GM23248 (cell line): ENCODE measurements at regions not wholly inside any gene's neighbourhood (a gene's known extent, or its start where the extent isn't known, plus 50 kb on each side); places are given as distances from the start of the nearest gene placed in this dataset.

Experiments
- DNase-seq: peaks from one replicate; pipeline ENCODE4 v3.0.0-alpha.2; 2015
- H2AFZ ChIP-seq: fragments of 200-600 bp; sonication (generic); 2 replicates; pipeline ENCODE4 v1.6.1; 2016; ENCODE audit warnings: antibody characterized with exemption
- H3F3A ChIP-seq: fragments of 200-600 bp; sonication (generic); 2 replicates; pipeline ENCODE4 v1.6.1; 2016; ENCODE audit warnings: mild to moderate bottlenecking, antibody characterized with exemption, mixed run types; ENCODE audit not compliant: insufficient read depth
- H3K27ac ChIP-seq: fragments of 200-600 bp; sonication (generic); 2 replicates; pipeline ENCODE4 v1.5.1; 2016; ENCODE audit warnings: mild to moderate bottlenecking
- H3K27me3 ChIP-seq: fragments of 200-600 bp; sonication (generic); replicated peaks from 2 replicates; pipeline ENCODE4 v1.6.1; 2016; ENCODE audit warnings: mild to moderate bottlenecking; ENCODE audit not compliant: insufficient read depth
- H3K36me3 ChIP-seq: fragments of 200-600 bp; sonication (generic); 2 replicates; pipeline ENCODE4 v1.6.1; 2016; ENCODE audit warnings: low read depth, mild to moderate bottlenecking
- H3K4me1 ChIP-seq: fragments of 200-600 bp; sonication (generic); 2 replicates; pipeline ENCODE4 v1.6.1; 2016; ENCODE audit warnings: mild to moderate bottlenecking; ENCODE audit not compliant: insufficient read depth
- H3K4me2 ChIP-seq: fragments of 200-600 bp; sonication (generic); one replicate; pipeline ENCODE4 v1.6.1; 2016; ENCODE audit warnings: mild to moderate bottlenecking; ENCODE audit not compliant: unreplicated experiment
- H3K4me3 ChIP-seq: fragments of 200-600 bp; sonication (generic); 2 replicates; pipeline ENCODE4 v1.5.1; 2016; ENCODE audit warnings: mild to moderate bottlenecking
- H3K79me2 ChIP-seq: fragments of 200-600 bp; sonication (generic); 2 replicates; pipeline ENCODE4 v1.6.1; 2016; ENCODE audit warnings: mild to moderate bottlenecking; ENCODE audit not compliant: insufficient read depth
- H3K9ac ChIP-seq: fragments of 200-600 bp; sonication (generic); 2 replicates; pipeline ENCODE4 v1.6.1; 2016; ENCODE audit warnings: mild to moderate bottlenecking
- H3K9me2 ChIP-seq: fragments of 200-600 bp; sonication (generic); 2 replicates; pipeline ENCODE4 v1.6.1; 2016; ENCODE audit warnings: mixed run types, mild to moderate bottlenecking, moderate library complexity; ENCODE audit not compliant: insufficient read depth
- H3K9me3 ChIP-seq: fragments of 200-600 bp; sonication (generic); one replicate; pipeline ENCODE4 v1.6.1; 2017; ENCODE audit warnings: low read depth
- H4K20me1 ChIP-seq: fragments of 200-600 bp; sonication (generic); 2 replicates; pipeline ENCODE4 v1.6.0; 2016; ENCODE audit not compliant: insufficient read depth
- EZH2 ChIP-seq: fragments of 200-600 bp; sonication (generic); IDR thresholded peaks from 2 replicates; pipeline ENCODE4 v1.6.1; 2018; ENCODE audit warnings: antibody characterized with exemption, mild to moderate bottlenecking; ENCODE audit not compliant: insufficient read depth, poor library complexity, severe bottlenecking
- EZH2phosphoT487 ChIP-seq: fragments of 200-600 bp; sonication (generic); IDR thresholded peaks from 2 replicates; pipeline ENCODE4 v1.6.1; 2018; ENCODE audit warnings: antibody characterized with exemption, moderate library complexity, mild to moderate bottlenecking, low read depth; ENCODE audit not compliant: insufficient read depth
- WGBS, 2 experiments: methylation state at CpG; one replicate each; pipeline ENCODE4 v1.1.6; 2015 to 2017; ENCODE audit warnings: low lambda C conversion rate in 2 of 2, low coverage in 1 of 2; ENCODE audit errors: missing lambda C conversion rate in 2 of 2; 5-methylcytosine and 5-hydroxymethylcytosine counted together
- in situ Hi-C: fragments of 300-500 bp; cut with MboI; formaldehyde crosslinking; loops from 2 replicates; pipeline ENCODE4 v1.15.0; 2020

- H3K4me2 ChIP-seq, result no peak overlapping the region
- H3K4me3 ChIP-seq, result no peak overlapping the region
- H3K36me3 ChIP-seq, result no peaks in the 10 kb centered on the region
- 86 to 91% methylated on average over 5 of the region's 5 CpGs for WGBS, 2 experiments
- no peak for DNase-seq
- no peak overlapping the region for H3K27ac ChIP-seq
- H3K79me2 ChIP-seq, result no peaks in the 10 kb centered on the region
- no peaks in the 10 kb centered on the region for H4K20me1 ChIP-seq
- in situ Hi-C loops, result no loop called here
- H2AFZ ChIP-seq, result no peak overlapping the region
- peaks cover 18% of the 10 kb centered on the region for H3K4me1 ChIP-seq
- no peak overlapping the region for H3K9ac ChIP-seq
- H3F3A ChIP-seq, result no peaks in the 10 kb centered on the region
- no peaks in the 10 kb centered on the region for H3K9me3 ChIP-seq
- H3K9me2 ChIP-seq, result no peaks in the 10 kb centered on the region
- no peaks in the 10 kb centered on the region for H3K27me3 ChIP-seq
- TF ChIP-seq EZH2 (no peak), EZH2phosphoT487 (no peak)
These were observed 85.4 kb upstream of the RAPGEF2 start for GRCh38 chr4:159017323-159018026.

- no peak overlapping the region for H3K27ac ChIP-seq
- no peak for DNase-seq
- H3K9me2 ChIP-seq, result no peaks in the 10 kb centered on the region
- TF ChIP-seq EZH2phosphoT487 (no peak), EZH2 (no peak)
- H3K9ac ChIP-seq, result no peak overlapping the region
- no peak overlapping the region for H2AFZ ChIP-seq
- WGBS, 2 experiments, result 64 to 68% methylated on average over 4 of the region's 4 CpGs
- no peaks in the 10 kb centered on the region for H3K79me2 ChIP-seq
- no peak overlapping the region for H3K4me2 ChIP-seq
- H4K20me1 ChIP-seq, result no peaks in the 10 kb centered on the region
- H3K36me3 ChIP-seq, result no peaks in the 10 kb centered on the region
- in situ Hi-C loops, result no loop called here
- H3K4me1 ChIP-seq, result peaks cover 14% of the 10 kb centered on the region; the same call in 1 of the 2 replicates
- no peaks in the 10 kb centered on the region for H3K27me3 ChIP-seq
- no peaks in the 10 kb centered on the region for H3F3A ChIP-seq
- no peaks in the 10 kb centered on the region for H3K9me3 ChIP-seq
- no peak overlapping the region for H3K4me3 ChIP-seq
These were observed 84.7 kb upstream of the RAPGEF2 start for GRCh38 chr4:159018062-159018629.

GRCh38 chr4:159019356-159019755, 83.5 kb upstream of the RAPGEF2 start:
- no peak overlapping the region for H3K4me3 ChIP-seq
- in situ Hi-C loops, result no loop called here
- no peaks in the 10 kb centered on the region for H3K79me2 ChIP-seq
- WGBS, 2 experiments, result 91 to 92% methylated on average over 5 of the region's 5 CpGs
- no peak overlapping the region for H3K27ac ChIP-seq
- H3K9ac ChIP-seq, result no peak overlapping the region
- H3K4me1 ChIP-seq, result peaks cover 13% of the 10 kb centered on the region; the same call in 1 of the 2 replicates
- H3F3A ChIP-seq, result no peaks in the 10 kb centered on the region
- no peaks in the 10 kb centered on the region for H3K27me3 ChIP-seq
- DNase-seq, result no peak
- H3K4me2 ChIP-seq, result no peak overlapping the region
- no peaks in the 10 kb centered on the region for H3K9me2 ChIP-seq
- no peak for TF ChIP-seq EZH2phosphoT487
- H3K36me3 ChIP-seq, result no peaks in the 10 kb centered on the region
- no peak overlapping the region for H2AFZ ChIP-seq
- H4K20me1 ChIP-seq, result no peaks in the 10 kb centered on the region
- H3K9me3 ChIP-seq, result no peaks in the 10 kb centered on the region

GRCh38 chr4:159021597-159022385, 81.1 kb upstream of the RAPGEF2 start:
- Histone ChIP-seq H3K4me2 (no peak overlapping the region), H3K27ac (no peak overlapping the region), H3K9ac (no peak overlapping the region), H3K27me3 (no peaks in the 10 kb centered on the region), H3K9me2 (no peaks in the 10 kb centered on the region), H3K9me3 (no peaks in the 10 kb centered on the region), H4K20me1 (no peaks in the 10 kb centered on the region), H3K79me2 (no peaks in the 10 kb centered on the region), H3K4me1 (no peaks in the 10 kb centered on the region), H3K36me3 (no peaks in the 10 kb centered on the region), H2AFZ (no peak overlapping the region), H3K4me3 (no peak overlapping the region), H3F3A (no peaks in the 10 kb centered on the region)
- TF ChIP-seq EZH2phosphoT487, result no peak
- TF ChIP-seq EZH2, result no peak
- WGBS, 2 experiments, result 44 to 54% methylated on average over 6 of the region's 6 CpGs
- DNase-seq, result no peak
- in situ Hi-C loops, result no loop called here
